GM12878 (cell line): ENCODE measurements at regions not wholly inside any gene's neighbourhood (a gene's known extent, or its start where the extent isn't known, plus 50 kb on each side); places are given as distances from the start of the nearest gene placed in this dataset.
A peak's percentile ranks its signal among the peaks of the same experiment; 100 is the strongest.

Source experiments
- ATAC-seq: fragments of 200-7000 bp; cut with Tn5 transposase; 3 replicates; pipeline ENCODE4 v1.9.1; 2020; ENCODE audit warnings: mild to moderate bottlenecking, moderate library complexity
- BruUV-seq: library from RNA; stranded (reverse); fragments of 400-500 nt; replicated peaks from 2 replicates; lab custom pipeline; 2021; lab: Mats Ljungman, UMichigan
- CTCF ChIA-PET: fragments of 300-600 bp; sonication (Branson Sonifier 250); formaldehyde crosslinking; extraction: SDS; loops from one replicate; lab custom pipeline; 2021; ENCODE audit warnings: inconsistent platforms; lab: Yijun Ruan, JAX
- POLR2A ChIA-PET: fragments of 350-600 bp; formaldehyde crosslinking; extraction: SDS; loops from one replicate; lab custom pipeline; 2021; ENCODE audit warnings: inconsistent platforms; lab: Charles Lee
- RAD21 ChIA-PET: fragments of 300-600 bp; sonication (Branson Sonifier 250); formaldehyde crosslinking; loops from one replicate; lab custom pipeline; 2023; ENCODE audit warnings: antibody characterized with exemption; ENCODE audit not compliant: unreplicated experiment; lab: Charles Lee
- SMC1A ChIA-PET: fragments of 300-600 bp; sonication (Branson Sonifier 250); formaldehyde crosslinking; loops from one replicate; lab custom pipeline; 2023; ENCODE audit not compliant: unreplicated experiment, uncharacterized antibody; lab: Charles Lee
- DNase-seq: peaks from one replicate; pipeline ENCODE4 v3.0.0-alpha.2; 2011; ENCODE audit warnings: low read depth, low spot score
- FAIRE-seq: peaks from 3 replicates; lab custom pipeline; 2011; peaks lifted over from hg19 to GRCh38; lab: Jason Lieb, UNC
- H2AFZ ChIP-seq: 2 replicates; pipeline ENCODE4 v1.6.0; 2011; ENCODE audit warnings: low read depth, low read length, control low read depth; ENCODE audit not compliant: control insufficient read depth
- H3K27ac ChIP-seq: 2 replicates; pipeline ENCODE4 v1.5.1; 2011; ENCODE audit warnings: control low read depth; ENCODE audit not compliant: control insufficient read depth, insufficient read depth
- H3K27me3 ChIP-seq, 2 experiments: replicated peaks in 1 of 2; 2 replicates each; pipeline versions ENCODE4 v1.6.0 to v1.6.1; 2011; ENCODE audit warnings: low read length in 1 of 2; ENCODE audit not compliant: control insufficient read depth in 2 of 2, insufficient read depth in 2 of 2
- H3K36me3 ChIP-seq, 2 experiments: 2 replicates each; pipeline ENCODE4 v1.5.1; 2011; ENCODE audit warnings: low read length in 1 of 2; ENCODE audit not compliant: control insufficient read depth in 2 of 2, insufficient read depth in 2 of 2
- H3K4me1 ChIP-seq: 2 replicates; pipeline ENCODE4 v1.6.1; 2011; ENCODE audit warnings: mild to moderate bottlenecking, low read length, moderate library complexity, mixed read lengths; ENCODE audit not compliant: control insufficient read depth, insufficient read depth
- H3K4me2 ChIP-seq: 2 replicates; pipeline ENCODE4 v1.6.0; 2011; ENCODE audit warnings: control low read depth; ENCODE audit not compliant: control insufficient read depth, insufficient read depth
- H3K4me3 ChIP-seq: fragments of 200-600 bp; sonication (generic); 2 replicates; pipeline ENCODE4 v1.5.1; 2016
- H3K79me2 ChIP-seq: 2 replicates; pipeline ENCODE4 v1.6.0; 2011; ENCODE audit warnings: low read length; ENCODE audit not compliant: control insufficient read depth, insufficient read depth
- H3K9ac ChIP-seq: 2 replicates; pipeline ENCODE4 v1.8.0; 2011; ENCODE audit warnings: low read length, control low read depth, mixed read lengths; ENCODE audit not compliant: control insufficient read depth, insufficient read depth
- H3K9me3 ChIP-seq: replicated peaks from 3 replicates; pipeline ENCODE4 v1.5.1; 2011; ENCODE audit warnings: mild to moderate bottlenecking, low read length; ENCODE audit not compliant: control insufficient read depth, insufficient read depth
- H4K20me1 ChIP-seq: 2 replicates; pipeline ENCODE4 v1.6.0; 2011; ENCODE audit not compliant: control insufficient read depth, insufficient read depth
- MXI1 ChIP-seq: fragments of 150-350 bp; IDR thresholded peaks from 2 replicates; pipeline ENCODE4 v1.6.1; 2011; ENCODE audit warnings: low read depth, mild to moderate bottlenecking, inconsistent platforms, low read length, improper control_type of control experiment
- RAD21 ChIP-seq: IDR thresholded peaks from 2 replicates; pipeline ENCODE4 v1.6.1; 2011; ENCODE audit warnings: mild to moderate bottlenecking, low read depth, low read length, moderate library complexity; ENCODE audit not compliant: insufficient read depth
- SIX5 ChIP-seq: IDR thresholded peaks from 2 replicates; pipeline ENCODE4 v1.6.1; 2011; ENCODE audit warnings: mild to moderate bottlenecking, low read depth, low read length, moderate library complexity; ENCODE audit not compliant: severe bottlenecking
- SRF ChIP-seq, 2 experiments: IDR thresholded peaks; 2 replicates each; pipeline ENCODE4 v1.6.1; 2011; ENCODE audit warnings: low read depth in 2 of 2, low read length in 2 of 2, mild to moderate bottlenecking in 1 of 2, moderate library complexity in 1 of 2
- STAT3 ChIP-seq: IDR thresholded peaks from 2 replicates; pipeline ENCODE4 v1.6.1; 2011; ENCODE audit warnings: low read depth, low read length, improper control_type of control experiment
- TARDBP ChIP-seq: IDR thresholded peaks from 2 replicates; pipeline ENCODE4 v1.6.1; 2016; ENCODE audit warnings: borderline replicate concordance
- ZBTB33 ChIP-seq: fragments of 450-650 bp; IDR thresholded peaks from 2 replicates; pipeline ENCODE4 v1.6.1; 2017; ENCODE audit warnings: mild to moderate bottlenecking
- WGBS: methylation state at CpG from one replicate; pipeline ENCODE4 v1.1.6; 2016; ENCODE audit warnings: low lambda C conversion rate; ENCODE audit not compliant: insufficient replicate concordance, insufficient coverage; ENCODE audit errors: missing lambda C conversion rate; 5-methylcytosine and 5-hydroxymethylcytosine counted together
- in situ Hi-C: fragments of 300-500 bp; cut with MboI; formaldehyde crosslinking; loops from 9 replicates; pipeline ENCODE4 v1.14.3; 2018; ENCODE audit warnings: mixed read lengths
- intact Hi-C: fragments of 100-400 bp; cut with micrococcal nuclease; formaldehyde crosslinking; loops from one replicate; pipeline ENCODE4 v1.14.2; 2022; ENCODE audit not compliant: unreplicated experiment
- TF ChIP-seq, protein P1 (sequence below): IDR thresholded peaks from 2 replicates; pipeline ENCODE4 v1.6.1; 2012; ENCODE audit warnings: low read depth, low read length, improper control_type of control experiment
- TF ChIP-seq, protein P2 (sequence below): fragments of 450-650 bp; formaldehyde crosslinking; IDR thresholded peaks from 2 replicates; pipeline ENCODE4 v1.5.0; 2022; ENCODE audit warnings: mild to moderate bottlenecking, missing genetic modification characterization

DNA sequence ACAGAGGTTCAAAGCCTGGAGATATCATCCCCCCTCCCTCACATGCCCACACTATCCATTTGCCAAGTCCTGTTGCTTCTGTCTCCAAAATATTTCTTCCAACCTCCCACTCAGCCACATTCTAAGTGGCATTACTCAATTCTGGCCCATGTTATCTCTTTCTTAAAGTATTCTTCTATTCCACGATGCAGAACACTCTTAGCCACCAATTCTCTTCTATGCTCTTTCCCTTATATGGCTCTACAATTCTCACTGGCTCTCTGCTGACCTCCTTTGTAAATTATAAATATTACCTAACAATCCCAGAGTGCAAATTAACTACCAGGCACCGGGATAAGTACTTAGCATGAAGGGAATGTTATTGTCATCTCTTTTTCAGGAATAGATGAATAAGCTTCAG, 82.4 kb downstream of the KCNJ2 start:
- ATAC-seq, result no peak
- no peaks in the 10 kb centered on the region for H4K20me1 ChIP-seq
- no peaks in the 10 kb centered on the region for H3K79me2 ChIP-seq
- H3K4me1 ChIP-seq, result no peaks in the 10 kb centered on the region
- BruUV-seq, result no TSS peak
- no peak for TF ChIP-seq MXI1
- no peak for TF ChIP-seq STAT3
- TF ChIP-seq TARDBP, result no peak
- peak in 1 of 2 experiments; percentile 51; a peak in 1 of 4 replicates for TF ChIP-seq SRF (IDR thresholded peaks at IDR 0.05; ENCODE audit: low read depth in 2 of 2, low read length in 2 of 2)
- TF ChIP-seq RAD21, result peak; percentile 13; the same call in 1 of the 2 replicates
- TF ChIP-seq SIX5, result no peak
- H3K9me3 ChIP-seq, result no peaks in the 10 kb centered on the region
- CTCF ChIA-PET, result interaction anchor here (0.6 to 2.0 kb wide), 4 partner anchors 9 to 171 kb away, joined by 3 to 4 read pairs (median 4); no protein-coding TSS in a partner anchor
- RAD21 ChIA-PET, result interaction anchor here (0.8 to 1.1 kb wide), 3 partner anchors 11 to 42 kb away, joined by 3 to 4 read pairs (median 4); no protein-coding TSS in a partner anchor
- H3K27ac ChIP-seq, result no peak overlapping the region
- no peak for DNase-seq
- no peak overlapping the region for H3K4me3 ChIP-seq
- in situ Hi-C loops, result no loop called here
- SMC1A ChIA-PET, result interaction anchor here (0.6 to 4.4 kb wide), 8 partner anchors 9 to 267 kb away, joined by 3 to 20 read pairs (median 4); no protein-coding TSS in a partner anchor
- H3K9ac ChIP-seq, result no peak overlapping the region
- FAIRE-seq, result no peak
- no peaks in the 10 kb centered on the region for H3K36me3 ChIP-seq
- H3K27me3 ChIP-seq, result no peaks in the 10 kb centered on the region
- 2% methylated on average over 2 of the region's 2 CpGs for WGBS
- intact Hi-C loops, result no loop called here
- H3K4me2 ChIP-seq, result no peak overlapping the region
- POLR2A ChIA-PET, result no interaction called here
- H2AFZ ChIP-seq, result no peak overlapping the region

GRCh38 chr17:70254735-70255460, 85.6 kb downstream of the KCNJ2 start:
- ChIA-PET RAD21 (no interaction called here), POLR2A (no interaction called here), CTCF (interaction anchor here (0.7 to 2.4 kb wide), 2 partner anchors 12 to 30 kb away, joined by 3 to 7 read pairs; no protein-coding TSS in a partner anchor), SMC1A (interaction anchor here (0.8 to 4.4 kb wide), 3 partner anchors 12 to 42 kb away, joined by 3 to 20 read pairs (median 3); no protein-coding TSS in a partner anchor)
- no peaks in the 10 kb centered on the region for H3K9me3 ChIP-seq
- no peaks in the 10 kb centered on the region for H4K20me1 ChIP-seq
- no peaks in the 10 kb centered on the region for H3K27me3 ChIP-seq
- no peak for ATAC-seq
- no peaks in the 10 kb centered on the region for H3K4me1 ChIP-seq
- WGBS, result 0% methylated on average over 2 of the region's 2 CpGs
- H3K79me2 ChIP-seq, result no peaks in the 10 kb centered on the region
- no peak for FAIRE-seq
- no peak for DNase-seq
- no peak overlapping the region for H2AFZ ChIP-seq
- no TSS peak for BruUV-seq
- H3K9ac ChIP-seq, result no peak overlapping the region
- in situ Hi-C loops (no loop called here), intact Hi-C loops (no loop called here)
- H3K36me3 ChIP-seq, result no peaks in the 10 kb centered on the region
- no peak overlapping the region for H3K27ac ChIP-seq
- no peak overlapping the region for H3K4me3 ChIP-seq
- H3K4me2 ChIP-seq, result no peak overlapping the region
- TF ChIP-seq, protein P1, sequence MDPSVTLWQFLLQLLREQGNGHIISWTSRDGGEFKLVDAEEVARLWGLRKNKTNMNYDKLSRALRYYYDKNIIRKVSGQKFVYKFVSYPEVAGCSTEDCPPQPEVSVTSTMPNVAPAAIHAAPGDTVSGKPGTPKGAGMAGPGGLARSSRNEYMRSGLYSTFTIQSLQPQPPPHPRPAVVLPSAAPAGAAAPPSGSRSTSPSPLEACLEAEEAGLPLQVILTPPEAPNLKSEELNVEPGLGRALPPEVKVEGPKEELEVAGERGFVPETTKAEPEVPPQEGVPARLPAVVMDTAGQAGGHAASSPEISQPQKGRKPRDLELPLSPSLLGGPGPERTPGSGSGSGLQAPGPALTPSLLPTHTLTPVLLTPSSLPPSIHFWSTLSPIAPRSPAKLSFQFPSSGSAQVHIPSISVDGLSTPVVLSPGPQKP, result no peak
- TF ChIP-seq ZBTB33, result no peak
- TF ChIP-seq, protein P2, sequence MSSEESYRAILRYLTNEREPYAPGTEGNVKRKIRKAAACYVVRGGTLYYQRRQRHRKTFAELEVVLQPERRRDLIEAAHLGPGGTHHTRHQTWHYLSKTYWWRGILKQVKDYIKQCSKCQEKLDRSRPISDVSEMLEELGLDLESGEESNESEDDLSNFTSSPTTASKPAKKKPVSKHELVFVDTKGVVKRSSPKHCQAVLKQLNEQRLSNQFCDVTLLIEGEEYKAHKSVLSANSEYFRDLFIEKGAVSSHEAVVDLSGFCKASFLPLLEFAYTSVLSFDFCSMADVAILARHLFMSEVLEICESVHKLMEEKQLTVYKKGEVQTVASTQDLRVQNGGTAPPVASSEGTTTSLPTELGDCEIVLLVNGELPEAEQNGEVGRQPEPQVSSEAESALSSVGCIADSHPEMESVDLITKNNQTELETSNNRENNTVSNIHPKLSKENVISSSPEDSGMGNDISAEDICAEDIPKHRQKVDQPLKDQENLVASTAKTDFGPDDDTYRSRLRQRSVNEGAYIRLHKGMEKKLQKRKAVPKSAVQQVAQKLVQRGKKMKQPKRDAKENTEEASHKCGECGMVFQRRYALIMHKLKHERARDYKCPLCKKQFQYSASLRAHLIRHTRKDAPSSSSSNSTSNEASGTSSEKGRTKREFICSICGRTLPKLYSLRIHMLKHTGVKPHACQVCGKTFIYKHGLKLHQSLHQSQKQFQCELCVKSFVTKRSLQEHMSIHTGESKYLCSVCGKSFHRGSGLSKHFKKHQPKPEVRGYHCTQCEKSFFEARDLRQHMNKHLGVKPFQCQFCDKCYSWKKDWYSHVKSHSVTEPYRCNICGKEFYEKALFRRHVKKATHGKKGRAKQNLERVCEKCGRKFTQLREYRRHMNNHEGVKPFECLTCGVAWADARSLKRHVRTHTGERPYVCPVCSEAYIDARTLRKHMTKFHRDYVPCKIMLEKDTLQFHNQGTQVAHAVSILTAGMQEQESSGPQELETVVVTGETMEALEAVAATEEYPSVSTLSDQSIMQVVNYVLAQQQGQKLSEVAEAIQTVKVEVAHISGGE (CRISPR knock-in tag), result no peak
